SJCRH30 (cell line): ENCODE measurements at regions not wholly inside any gene's neighbourhood (a gene's known extent, or its start where the extent isn't known, plus 50 kb on each side); places are given as distances from the start of the nearest gene placed in this dataset.

Experiments
- DNase-seq, 2 experiments: peaks; one replicate each; pipeline ENCODE4 v3.0.0-alpha.2; 2015 to 2020
- H3K27ac ChIP-seq: fragments of 250-450 bp; sonication (Bioruptor Pico); 2 replicates; pipeline ENCODE4 v1.5.1; 2020; ENCODE audit warnings: mild to moderate bottlenecking, moderate library complexity
- H3K27me3 ChIP-seq: fragments of 250-450 bp; sonication (Bioruptor Pico); 2 replicates; pipeline ENCODE4 v1.5.1; 2020; ENCODE audit warnings: mild to moderate bottlenecking, moderate library complexity
- H3K36me3 ChIP-seq: fragments of 250-450 bp; sonication (Bioruptor Pico); 2 replicates; pipeline ENCODE4 v1.5.1; 2020; ENCODE audit warnings: mild to moderate bottlenecking, moderate library complexity
- H3K4me1 ChIP-seq: fragments of 250-450 bp; sonication (Bioruptor Pico); 2 replicates; pipeline ENCODE4 v1.5.1; 2020; ENCODE audit warnings: mild to moderate bottlenecking, moderate library complexity
- H3K4me3 ChIP-seq: fragments of 250-450 bp; sonication (Bioruptor Pico); 2 replicates; pipeline ENCODE4 v1.5.1; 2020; ENCODE audit warnings: mild to moderate bottlenecking, moderate library complexity
- H3K9me3 ChIP-seq: fragments of 250-450 bp; sonication (Bioruptor Pico); replicated peaks from 2 replicates; pipeline ENCODE4 v1.5.1; 2020; ENCODE audit warnings: mild to moderate bottlenecking, moderate library complexity

DNA sequence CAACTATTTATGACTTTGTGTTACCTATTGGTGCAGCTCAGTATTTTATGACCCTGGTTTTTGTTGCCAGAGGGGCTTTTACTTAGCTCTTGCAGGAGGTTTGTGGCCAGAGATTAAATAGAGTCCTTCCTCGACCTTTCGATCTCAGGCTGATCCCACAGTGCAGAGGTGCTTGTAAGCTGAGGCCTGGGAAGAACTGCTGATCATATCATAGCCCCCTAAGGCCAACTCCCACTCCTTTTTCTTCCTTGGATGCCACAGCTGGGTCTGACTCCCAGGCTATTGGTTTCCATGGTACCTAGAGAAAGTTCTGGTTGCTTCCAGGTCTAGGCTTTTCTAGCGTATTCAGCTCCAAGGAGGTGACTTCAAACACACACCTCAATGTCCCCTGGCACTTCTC, 324.9 kb downstream of the FOXO1 start:
- DNase-seq, result peak; percentile 7 to 46
- Histone ChIP-seq H3K9me3 (no peaks in the 10 kb centered on the region), H3K4me1 (peaks cover 46% of the 10 kb centered on the region), H3K27ac (peak overlapping the region; percentile 0; the same call in 1 of the 2 replicates), H3K36me3 (no peaks in the 10 kb centered on the region), H3K27me3 (no peaks in the 10 kb centered on the region), H3K4me3 (no peak overlapping the region)

DNA sequence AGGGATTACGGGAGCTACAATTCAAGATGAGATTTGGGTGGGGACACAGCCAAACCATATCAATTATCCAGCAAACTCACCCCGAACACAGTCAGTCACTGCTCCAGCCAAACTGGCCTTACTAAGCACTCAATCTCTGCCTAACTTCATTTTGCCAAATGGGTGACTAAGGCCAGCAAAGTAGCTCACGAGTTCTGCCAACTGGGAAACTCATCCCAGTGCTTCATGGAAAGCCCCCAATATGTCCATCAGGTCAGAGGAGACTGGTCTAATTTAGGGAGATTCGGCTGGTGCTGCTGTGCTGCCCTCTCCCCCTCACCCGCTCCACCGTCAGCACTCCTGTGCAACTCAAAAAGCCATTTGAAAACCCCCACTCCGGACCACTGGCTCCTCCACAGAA, 324.0 kb downstream of the FOXO1 start:
- H3K27ac ChIP-seq, result peak overlapping the region; percentile 7; the same call in 1 of the 2 replicates
- H3K27me3 ChIP-seq, result no peaks in the 10 kb centered on the region
- no peak for DNase-seq
- no peaks in the 10 kb centered on the region for H3K36me3 ChIP-seq
- peaks cover 46% of the 10 kb centered on the region for H3K4me1 ChIP-seq
- no peaks in the 10 kb centered on the region for H3K9me3 ChIP-seq
- H3K4me3 ChIP-seq, result no peak overlapping the region

DNA sequence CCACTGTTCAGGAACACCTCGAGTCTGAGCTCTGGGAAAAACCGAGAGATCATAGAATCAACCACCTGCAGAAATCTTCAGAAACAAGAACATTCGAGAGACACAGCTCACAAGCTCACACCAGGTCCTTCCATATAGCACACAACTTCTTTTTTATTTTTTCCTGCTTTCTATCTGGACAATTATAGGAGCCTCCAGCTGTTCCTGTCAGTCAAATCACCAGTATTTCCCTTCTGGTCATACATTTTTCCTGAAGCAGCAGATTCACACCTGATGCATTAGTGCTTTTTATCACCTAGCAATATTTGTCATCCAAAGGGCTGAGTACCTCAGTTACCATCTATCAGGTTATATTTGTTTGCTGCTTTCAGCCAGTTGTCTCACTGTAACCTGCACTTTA, 323.5 kb downstream of the FOXO1 start:
- peak; percentile 90 to 99 for DNase-seq
- no peaks in the 10 kb centered on the region for H3K9me3 ChIP-seq
- H3K27me3 ChIP-seq, result no peaks in the 10 kb centered on the region
- no peaks in the 10 kb centered on the region for H3K36me3 ChIP-seq
- no peak overlapping the region for H3K4me3 ChIP-seq
- peaks cover 46% of the 10 kb centered on the region for H3K4me1 ChIP-seq
- peak overlapping the region; percentile 7; the same call in 1 of the 2 replicates for H3K27ac ChIP-seq

DNA sequence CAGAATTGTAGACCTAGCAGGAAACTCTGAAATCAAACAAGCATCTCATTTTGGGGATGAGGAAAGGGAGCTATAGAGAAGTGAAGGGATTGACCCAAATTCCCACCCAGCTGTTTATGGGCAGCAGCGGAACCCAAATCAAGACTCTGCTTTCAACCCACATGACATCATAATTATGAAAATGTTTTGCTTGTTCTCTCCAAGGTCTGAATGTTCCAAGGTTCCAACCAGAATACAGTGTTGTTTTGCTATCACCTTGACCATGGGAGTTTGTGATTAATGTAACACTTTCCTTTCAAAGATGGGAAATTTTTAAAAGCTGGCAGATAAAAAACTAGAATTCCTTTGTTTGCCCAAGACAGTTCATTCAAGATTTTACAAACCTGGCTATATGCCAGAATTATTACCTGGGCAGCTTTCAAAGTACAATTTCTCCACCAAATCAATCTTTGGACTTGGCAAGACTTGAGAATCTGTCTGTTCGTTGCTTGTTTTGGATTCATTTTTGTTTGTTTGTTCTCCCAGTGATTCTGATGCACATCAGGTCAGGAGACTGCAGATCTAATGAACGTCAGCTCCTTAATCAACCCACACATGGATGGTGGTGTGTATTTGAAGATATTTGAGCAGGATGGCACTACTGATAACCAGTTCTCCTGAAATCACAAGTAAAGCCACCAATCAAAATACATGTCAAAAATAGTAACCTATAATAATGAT, 322.7 kb downstream of the FOXO1 start:
- H3K36me3 ChIP-seq, result no peaks in the 10 kb centered on the region

DNA sequence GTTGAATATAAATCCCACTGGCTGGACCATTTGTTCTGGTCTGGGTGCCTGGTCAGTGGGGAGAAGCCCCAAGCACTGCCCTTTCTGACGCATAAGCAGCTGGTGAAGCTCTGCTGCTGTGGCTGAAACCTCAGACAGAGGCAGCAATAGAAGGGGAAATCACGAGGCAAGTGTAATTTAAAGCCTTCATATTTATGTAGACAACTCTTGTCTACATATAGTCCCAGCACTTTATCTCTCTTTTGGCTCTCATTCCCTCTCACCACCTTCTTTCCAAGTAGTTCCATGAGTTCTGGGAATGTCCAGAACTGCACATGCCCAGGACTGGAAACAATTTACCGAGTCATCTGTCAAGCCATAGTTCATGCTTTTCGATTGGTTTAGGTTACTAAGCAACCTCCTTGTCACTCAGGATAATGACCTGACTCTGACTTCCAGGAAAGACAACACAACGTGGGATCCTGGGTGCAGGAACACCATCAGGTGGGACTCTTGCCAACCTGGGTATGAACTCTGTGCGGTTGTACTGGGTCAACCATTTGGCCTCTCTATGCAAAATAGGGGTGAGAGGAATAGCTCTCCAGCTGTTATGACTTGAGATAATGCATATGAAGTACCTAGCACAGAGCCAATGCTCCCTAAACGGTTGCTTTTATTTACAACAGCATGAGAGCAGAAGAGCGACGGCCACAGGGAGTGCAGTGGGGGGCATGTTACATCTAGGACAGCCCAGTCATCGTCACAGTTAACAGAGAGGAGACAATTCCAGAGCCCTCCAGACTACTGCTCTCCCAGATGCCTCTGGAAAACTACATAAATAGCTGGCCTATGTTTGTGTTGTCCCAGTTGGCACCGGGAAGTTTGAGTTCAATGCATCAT, 321.9 kb downstream of the FOXO1 start:
- no peaks in the 10 kb centered on the region for H3K27me3 ChIP-seq
- peak in 1 of 2 experiments; percentile 58 for DNase-seq
- H3K4me1 ChIP-seq, result peaks cover 46% of the 10 kb centered on the region
- no peaks in the 10 kb centered on the region for H3K36me3 ChIP-seq
- H3K9me3 ChIP-seq, result no peaks in the 10 kb centered on the region
- H3K27ac ChIP-seq, result no peak overlapping the region
- no peak overlapping the region for H3K4me3 ChIP-seq

More for the DNA sequence above, 322.7 kb downstream of the FOXO1 start:
- Histone ChIP-seq H3K27me3 (no peaks in the 10 kb centered on the region), H3K4me1 (peaks cover 46% of the 10 kb centered on the region), H3K9me3 (no peaks in the 10 kb centered on the region), H3K4me3 (no peak overlapping the region), H3K27ac (no peak overlapping the region)
- peak in 1 of 2 experiments; percentile 55 for DNase-seq

DNA sequence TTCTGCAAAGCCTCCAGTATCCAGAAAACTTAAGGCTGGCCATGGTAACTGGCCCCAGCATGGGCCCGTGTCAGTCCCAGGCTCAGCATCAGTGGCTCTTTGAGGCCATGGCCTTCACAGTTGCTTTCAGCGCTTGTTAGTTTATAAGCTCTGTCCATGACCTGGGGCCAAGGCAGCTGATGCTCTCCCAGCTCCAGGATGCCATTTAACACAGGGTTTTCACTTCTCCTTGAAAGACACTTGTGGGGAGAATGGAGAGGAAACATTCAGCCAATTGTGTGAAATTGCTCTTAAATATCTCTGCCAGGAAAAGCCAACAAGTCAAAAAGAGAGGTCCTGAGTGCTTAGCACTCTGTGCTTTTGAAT, 321.3 kb downstream of the FOXO1 start:
- no peaks in the 10 kb centered on the region for H3K36me3 ChIP-seq
- no peak overlapping the region for H3K4me3 ChIP-seq
- H3K9me3 ChIP-seq, result no peaks in the 10 kb centered on the region
- DNase-seq, result peak in 1 of 2 experiments; percentile 53
- H3K4me1 ChIP-seq, result peaks cover 45% of the 10 kb centered on the region
- no peak overlapping the region for H3K27ac ChIP-seq
- H3K27me3 ChIP-seq, result no peaks in the 10 kb centered on the region

DNA sequence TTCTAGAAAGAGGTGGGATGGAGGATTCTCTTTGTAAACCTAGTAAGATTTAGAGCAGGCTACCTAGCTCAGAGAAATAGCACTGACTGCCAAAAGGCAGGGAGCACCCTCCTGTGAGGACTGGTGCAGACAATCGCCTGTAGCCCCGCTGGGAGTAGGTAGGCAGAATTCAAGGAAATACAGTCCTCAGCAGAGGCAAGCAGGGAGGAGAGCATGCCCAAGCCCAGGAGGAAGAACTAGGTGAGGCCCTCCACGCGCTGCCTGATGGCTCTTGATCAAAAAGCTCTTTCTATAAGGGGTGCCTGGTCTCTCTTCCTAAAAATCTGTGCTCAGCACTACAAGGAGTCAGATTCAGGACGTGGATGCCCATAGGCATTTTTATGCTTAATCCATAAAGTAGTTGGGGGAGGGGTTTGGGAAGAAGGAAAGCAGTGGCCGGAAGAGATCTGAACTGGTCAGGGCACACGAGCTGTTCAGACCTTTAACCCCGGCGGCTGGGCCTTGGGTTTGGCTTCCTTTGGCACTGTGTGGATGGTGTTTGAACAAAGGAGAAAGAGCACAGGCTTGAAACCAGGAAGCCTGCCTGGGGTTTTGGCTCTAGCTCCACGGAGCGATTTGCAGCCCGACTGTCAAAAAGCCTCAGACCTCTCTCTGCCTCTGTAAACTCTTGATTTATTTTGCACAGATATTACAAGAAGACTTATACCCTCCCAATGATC, 320.6 kb downstream of the FOXO1 start:
- H3K4me3 ChIP-seq, result no peak overlapping the region
- H3K27ac ChIP-seq, result no peak overlapping the region
- peaks cover 49% of the 10 kb centered on the region for H3K4me1 ChIP-seq
- no peaks in the 10 kb centered on the region for H3K27me3 ChIP-seq
- H3K36me3 ChIP-seq, result no peaks in the 10 kb centered on the region
- no peaks in the 10 kb centered on the region for H3K9me3 ChIP-seq
- DNase-seq, result peak in 1 of 2 experiments; percentile 0

DNA sequence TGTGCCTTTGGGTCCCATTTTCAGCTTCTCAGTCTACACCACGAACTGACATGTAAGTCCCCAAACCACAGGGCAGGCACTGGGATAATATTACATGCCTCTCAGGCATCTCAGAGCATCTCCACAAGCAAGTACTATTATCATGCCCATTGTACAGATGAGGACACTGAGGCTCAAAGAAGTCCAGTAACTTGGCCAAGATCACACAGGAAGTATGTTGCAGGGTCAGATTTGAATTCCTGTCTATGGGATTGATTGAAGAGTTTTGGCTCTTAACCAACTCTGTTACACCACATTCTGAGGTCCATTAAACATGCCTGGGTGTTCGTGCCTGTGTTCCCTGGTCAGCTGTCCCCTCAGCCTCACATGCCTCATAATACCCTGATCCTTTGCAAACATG, 319.8 kb downstream of the FOXO1 start:
- Histone ChIP-seq H3K4me1 (peaks cover 44% of the 10 kb centered on the region), H3K27ac (no peak overlapping the region), H3K27me3 (no peaks in the 10 kb centered on the region), H3K9me3 (no peaks in the 10 kb centered on the region), H3K4me3 (no peak overlapping the region), H3K36me3 (no peaks in the 10 kb centered on the region)
- DNase-seq, result peak in 1 of 2 experiments; percentile 13

DNA sequence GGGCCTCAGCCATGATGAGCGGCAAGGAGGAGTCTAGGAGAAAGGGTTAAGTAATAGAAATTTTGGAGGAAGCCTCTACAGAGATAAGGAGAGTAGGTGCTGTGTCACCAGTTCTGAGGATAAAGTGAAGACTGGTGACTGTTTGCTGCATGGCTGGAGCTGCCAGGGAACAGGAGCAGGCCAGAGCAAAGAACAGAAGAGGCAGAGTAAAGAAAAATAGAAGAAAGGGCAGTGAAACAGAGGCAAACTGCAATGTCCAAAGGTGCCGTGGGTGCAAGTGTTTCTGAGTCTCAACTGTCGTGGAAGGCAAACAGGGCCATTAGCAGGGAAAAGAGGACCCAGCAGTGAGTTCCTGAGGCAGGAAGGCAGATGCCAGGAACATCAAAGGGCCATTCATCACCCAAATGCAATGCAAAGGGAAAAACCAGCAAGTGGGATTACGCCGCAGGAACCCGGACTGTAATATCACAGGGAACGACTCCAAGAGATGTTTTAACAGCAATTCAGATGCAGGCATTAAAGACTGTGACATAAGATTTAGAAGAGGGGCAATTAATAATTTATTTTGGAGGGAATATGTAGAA, 318.3 kb downstream of the FOXO1 start:
- H3K9me3 ChIP-seq, result no peaks in the 10 kb centered on the region
- no peaks in the 10 kb centered on the region for H3K36me3 ChIP-seq
- H3K4me1 ChIP-seq, result peaks cover 46% of the 10 kb centered on the region
- H3K4me3 ChIP-seq, result no peak overlapping the region
- DNase-seq, result peak in 1 of 2 experiments; percentile 9
- H3K27ac ChIP-seq, result no peak overlapping the region
- no peaks in the 10 kb centered on the region for H3K27me3 ChIP-seq

DNA sequence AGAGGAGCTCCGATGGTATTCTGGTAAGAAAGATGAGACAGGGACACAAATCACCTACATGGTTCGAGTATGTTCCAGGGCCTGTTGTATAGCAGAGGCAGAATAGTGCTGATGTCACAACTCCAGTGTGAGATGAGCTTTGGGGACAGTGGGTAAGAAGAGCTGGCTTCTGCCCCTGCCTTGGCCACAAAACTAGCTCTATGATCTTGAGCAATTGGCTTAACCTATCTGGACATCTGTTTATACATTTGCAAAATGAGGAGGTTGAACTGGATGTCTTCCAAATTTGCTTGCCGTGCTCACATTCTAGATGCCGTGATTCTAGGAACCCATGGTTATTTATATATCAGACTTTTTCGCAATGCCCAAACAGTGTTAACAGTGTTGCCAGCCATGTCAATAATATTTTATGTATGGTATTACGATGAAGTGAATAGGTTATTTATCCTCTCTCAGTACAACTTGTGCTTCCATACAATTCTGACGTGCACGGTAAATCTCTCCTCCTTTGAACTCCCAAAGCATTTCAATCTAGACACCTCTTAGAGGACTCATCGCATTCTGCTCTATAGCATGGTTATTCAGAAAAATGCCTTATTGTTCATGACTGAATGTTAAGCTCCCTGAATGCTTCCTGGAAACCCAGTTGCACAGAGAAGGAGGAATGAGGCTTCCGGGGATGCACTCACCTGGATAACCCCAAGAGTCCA, 316.0 kb downstream of the FOXO1 start:
- Histone ChIP-seq H3K36me3 (no peaks in the 10 kb centered on the region), H3K9me3 (no peaks in the 10 kb centered on the region), H3K27ac (no peak overlapping the region), H3K4me3 (no peak overlapping the region), H3K27me3 (no peaks in the 10 kb centered on the region), H3K4me1 (peaks cover 27% of the 10 kb centered on the region)
- DNase-seq, result no peak

DNA sequence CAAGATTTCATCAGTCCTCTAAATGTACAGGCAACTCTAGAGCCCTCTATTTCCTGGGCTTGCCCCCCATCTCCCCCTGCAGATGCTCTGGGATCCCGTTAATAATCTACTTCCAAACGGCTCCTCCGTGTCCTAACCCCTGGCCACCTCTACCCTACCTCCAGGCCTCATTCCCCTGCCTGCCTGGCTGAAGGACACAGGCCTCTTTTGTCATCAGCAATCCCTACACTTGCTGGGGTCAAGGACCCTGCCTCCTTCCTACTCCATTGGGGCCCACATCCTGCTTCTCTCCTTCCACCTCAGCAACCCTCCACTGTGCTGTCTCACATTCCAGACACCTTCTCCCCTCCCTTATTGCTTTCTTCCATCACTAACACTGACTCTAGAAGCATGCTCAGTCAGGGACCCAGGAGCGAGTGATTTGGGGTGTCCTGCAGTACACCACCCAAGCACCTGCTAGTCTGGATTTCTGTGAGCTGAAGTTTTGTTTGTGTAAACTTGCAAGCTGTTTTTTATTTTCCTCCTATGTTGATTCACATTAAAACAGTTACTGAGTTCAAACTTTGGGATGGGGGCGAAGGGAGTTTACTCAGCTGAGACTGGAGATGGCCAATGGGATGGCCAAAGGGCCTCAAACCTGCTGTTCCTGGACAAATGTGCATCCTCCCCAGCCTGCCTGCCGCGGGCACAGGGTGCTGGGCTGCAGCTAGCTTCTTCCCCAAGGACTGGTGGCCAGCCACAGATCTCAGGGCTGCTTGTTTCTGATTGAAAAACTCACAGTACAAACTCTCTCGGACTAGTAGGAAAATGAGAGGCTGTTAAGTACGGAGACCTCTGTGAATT, 314.7 kb downstream of the FOXO1 start:
- peak in 1 of 2 experiments; percentile 49 for DNase-seq
- Histone ChIP-seq H3K9me3 (no peaks in the 10 kb centered on the region), H3K36me3 (no peaks in the 10 kb centered on the region), H3K4me3 (no peak overlapping the region), H3K4me1 (peaks cover 27% of the 10 kb centered on the region), H3K27ac (no peak overlapping the region; the same call in 1 of the 2 replicates), H3K27me3 (no peaks in the 10 kb centered on the region)

DNA sequence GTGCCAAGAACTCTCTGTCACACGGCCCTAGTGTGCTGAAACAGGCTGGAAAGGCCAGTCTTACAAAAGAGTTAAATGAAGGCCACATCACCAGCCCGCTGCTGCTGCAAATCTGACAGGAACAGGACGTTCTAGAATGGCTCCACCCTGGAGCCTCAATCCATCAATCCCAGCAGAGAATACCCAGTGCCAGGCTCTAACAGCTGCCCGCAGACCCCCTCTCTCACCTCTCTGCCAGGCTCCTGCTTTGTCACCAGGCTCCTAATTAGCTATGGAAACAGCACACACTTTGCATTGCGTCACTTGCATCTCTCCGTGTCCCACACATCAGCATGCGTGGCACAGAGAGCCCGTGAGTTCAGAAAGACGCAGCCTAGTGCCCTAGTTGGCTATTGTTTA, 314.1 kb downstream of the FOXO1 start:
- Histone ChIP-seq H3K4me3 (no peak overlapping the region), H3K27ac (no peak overlapping the region; the same call in 1 of the 2 replicates), H3K9me3 (no peaks in the 10 kb centered on the region), H3K27me3 (no peaks in the 10 kb centered on the region), H3K36me3 (no peaks in the 10 kb centered on the region), H3K4me1 (peaks cover 27% of the 10 kb centered on the region)
- no peak for DNase-seq

DNA sequence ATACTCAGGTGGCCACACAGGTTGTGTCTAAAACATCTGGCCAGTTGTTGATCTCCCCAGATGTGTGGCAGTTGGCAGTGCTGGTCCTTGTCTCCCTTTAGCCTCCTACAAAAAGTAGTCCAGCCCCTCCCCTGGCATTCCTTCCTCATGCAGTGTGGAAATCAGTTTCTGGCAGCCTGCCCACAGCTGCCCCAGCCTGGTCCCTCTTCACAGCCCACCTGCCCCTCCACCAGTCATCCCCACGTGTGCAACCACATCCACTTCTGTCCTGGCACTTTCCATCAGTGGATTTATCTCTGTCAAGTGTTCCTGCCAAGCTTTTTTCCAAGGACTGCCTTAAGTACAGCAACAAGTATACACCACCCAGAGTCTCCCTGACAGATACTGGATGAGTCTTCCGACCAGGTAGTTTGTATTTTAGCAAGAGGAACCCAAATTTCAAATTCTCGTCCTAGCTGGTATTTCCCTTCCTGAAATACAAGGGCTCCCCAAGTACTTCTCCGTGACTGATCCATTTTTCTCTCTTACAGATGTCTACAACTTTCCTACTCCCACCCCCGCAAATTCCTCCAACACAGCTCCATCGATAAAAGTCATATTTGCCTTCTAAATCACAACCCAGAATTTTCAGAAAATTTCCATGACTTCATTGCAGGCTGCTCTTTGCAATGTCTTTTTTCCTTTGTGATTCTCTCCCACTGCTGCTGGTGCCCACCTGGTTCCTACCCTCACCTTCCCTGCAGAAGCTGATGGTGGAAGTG, 313.5 kb downstream of the FOXO1 start:
- Histone ChIP-seq H3K27me3 (no peaks in the 10 kb centered on the region), H3K36me3 (no peaks in the 10 kb centered on the region), H3K9me3 (no peaks in the 10 kb centered on the region), H3K27ac (no peak overlapping the region; the same call in 1 of the 2 replicates), H3K4me3 (no peak overlapping the region), H3K4me1 (peaks cover 27% of the 10 kb centered on the region)
- peak; percentile 92 to 93 for DNase-seq
